Posterior cingulate gyrus (tissue), 11 donors: ENCODE measurements at regions not wholly inside any gene's neighbourhood (a gene's known extent, or its start where the extent isn't known, plus 50 kb on each side); places are given as distances from the start of the nearest gene placed in this dataset.

Experiments used
- DNase-seq, 10 donors: peaks; one replicate each; pipeline versions ENCODE4 v3.0.0 to v3.0.0-alpha.2; 2020 to 2021; ENCODE audit warnings: mixed read lengths in 3 of 10
- intact Hi-C: fragments of 100-400 bp; cut with DNase I; formaldehyde crosslinking; loops from one replicate; pipeline ENCODE4 v1.15.1; 2023

GRCh38 chr1:218803351-218803997 is 370.2 kb upstream of the LYPLAL1 start:
- DNase-seq, result no peak
- intact Hi-C loops, result no loop called here

GRCh38 chr1:218804014-218804785 is 369.5 kb upstream of the LYPLAL1 start:
- no peak for DNase-seq
- intact Hi-C loops, result no loop called here

- no peak for DNase-seq
- intact Hi-C loops, result no loop called here
Measured at GRCh38 chr1:218809061-218809460, 364.6 kb upstream of the LYPLAL1 start.

GRCh38 chr1:218809625-218810024 is 364.1 kb upstream of the LYPLAL1 start:
- intact Hi-C loops, result no loop called here
- DNase-seq, result no peak

GRCh38 chr1:218810306-218810705 is 363.4 kb upstream of the LYPLAL1 start:
- intact Hi-C loops, result no loop called here
- no peak for DNase-seq

GRCh38 chr1:218811497-218811896 is 362.2 kb upstream of the LYPLAL1 start:
- intact Hi-C loops, result no loop called here
- DNase-seq, result peak in 1 of 10 donors; percentile 6

GRCh38 chr1:218812360-218812759 is 361.3 kb upstream of the LYPLAL1 start:
- intact Hi-C loops, result no loop called here
- no peak for DNase-seq

- intact Hi-C loops, result no loop called here
- DNase-seq, result no peak
Measured at GRCh38 chr1:218813237-218813636, 360.4 kb upstream of the LYPLAL1 start.

GRCh38 chr1:218815076-218815475 is 358.6 kb upstream of the LYPLAL1 start:
- no peak for DNase-seq
- intact Hi-C loops, result no loop called here

GRCh38 chr1:218817071-218817470 is 356.6 kb upstream of the LYPLAL1 start:
- intact Hi-C loops, result no loop called here
- DNase-seq, result peak in 1 of 10 donors; percentile 41

- intact Hi-C loops, result no loop called here
- DNase-seq, result no peak
Measured at GRCh38 chr1:218817691-218818465, 355.8 kb upstream of the LYPLAL1 start.

- DNase-seq, result no peak
- intact Hi-C loops, result no loop called here
Measured at GRCh38 chr1:218823291-218823900, 350.3 kb upstream of the LYPLAL1 start.

- intact Hi-C loops, result no loop called here
- DNase-seq, result no peak
Measured at GRCh38 chr1:218827486-218827885, 346.2 kb upstream of the LYPLAL1 start.

GRCh38 chr1:218828125-218828650 is 345.5 kb upstream of the LYPLAL1 start:
- DNase-seq, result no peak
- intact Hi-C loops, result no loop called here

GRCh38 chr1:218829097-218829496 is 344.6 kb upstream of the LYPLAL1 start:
- DNase-seq, result peak in 3 of 10 donors; percentile 7 to 57 (median 8)
- intact Hi-C loops, result no loop called here

GRCh38 chr1:218835609-218836008 is 338.1 kb upstream of the LYPLAL1 start:
- intact Hi-C loops, result no loop called here
- no peak for DNase-seq

GRCh38 chr1:218836264-218836663 is 337.4 kb upstream of the LYPLAL1 start:
- intact Hi-C loops, result no loop called here

GRCh38 chr1:218837051-218837450 is 336.6 kb upstream of the LYPLAL1 start:
- DNase-seq, result no peak
- intact Hi-C loops, result no loop called here

More at GRCh38 chr1:218836264-218836663, 337.4 kb upstream of the LYPLAL1 start:
- DNase-seq, result no peak

- intact Hi-C loops, result no loop called here
- no peak for DNase-seq
Measured at GRCh38 chr1:218845589-218845988, 328.1 kb upstream of the LYPLAL1 start.

GRCh38 chr1:218846181-218846580 is 327.5 kb upstream of the LYPLAL1 start:
- intact Hi-C loops, result no loop called here
- DNase-seq, result no peak
